ENCODE measurements at regions not wholly inside any gene's neighbourhood (a gene's known extent, or its start where the extent isn't known, plus 50 kb on each side); places are given as distances from the start of the nearest gene placed in this dataset.

- peaks cover 23% of the 10 kb centered on the region for H3K9me3 Mint-ChIP-seq
Measured at GRCh38 chr3:147540921-147541320, 131.8 kb downstream of the ZIC1 start.

GRCh38 chr3:147544290-147544689 lies 135.1 kb downstream of the ZIC1 start:
- DNase-seq = no peak
- H3K4me3 Mint-ChIP-seq = no peak overlapping the region
- H3K9me3 Mint-ChIP-seq = peaks cover 19% of the 10 kb centered on the region
- H3K4me1 Mint-ChIP-seq = no peaks in the 10 kb centered on the region
- H3K27me3 Mint-ChIP-seq = no peaks in the 10 kb centered on the region
- no peak overlapping the region for H3K27ac Mint-ChIP-seq
- no peaks in the 10 kb centered on the region for H3K36me3 Mint-ChIP-seq

More at GRCh38 chr3:147540921-147541320, 131.8 kb downstream of the ZIC1 start:
- H3K4me3 Mint-ChIP-seq = no peak overlapping the region
- no peaks in the 10 kb centered on the region for H3K36me3 Mint-ChIP-seq
- no peaks in the 10 kb centered on the region for H3K4me1 Mint-ChIP-seq
- no peaks in the 10 kb centered on the region for H3K27me3 Mint-ChIP-seq
- H3K27ac Mint-ChIP-seq = no peak overlapping the region
- no peak for DNase-seq

- Mint-ChIP-seq H3K27ac (no peak overlapping the region), H3K4me3 (no peak overlapping the region), H3K36me3 (no peaks in the 10 kb centered on the region), H3K4me1 (no peaks in the 10 kb centered on the region), H3K27me3 (no peaks in the 10 kb centered on the region), H3K9me3 (peaks cover 2% of the 10 kb centered on the region)
- no peak for DNase-seq
Measured at GRCh38 chr3:147551491-147551890, 142.3 kb downstream of the ZIC1 start.

GRCh38 chr3:147554332-147554731 lies 145.2 kb downstream of the ZIC1 start:
- no peaks in the 10 kb centered on the region for H3K9me3 Mint-ChIP-seq
- no peaks in the 10 kb centered on the region for H3K4me1 Mint-ChIP-seq
- no peaks in the 10 kb centered on the region for H3K36me3 Mint-ChIP-seq
- no peak overlapping the region for H3K4me3 Mint-ChIP-seq
- no peaks in the 10 kb centered on the region for H3K27me3 Mint-ChIP-seq
- H3K27ac Mint-ChIP-seq = no peak overlapping the region
- no peak for DNase-seq

GRCh38 chr3:147572970-147573340 lies 163.8 kb downstream of the ZIC1 start:
- no peaks in the 10 kb centered on the region for H3K36me3 Mint-ChIP-seq

GRCh38 chr3:147574621-147575020 lies 165.5 kb downstream of the ZIC1 start:
- Mint-ChIP-seq H3K4me3 (no peak overlapping the region), H3K9me3 (peaks cover 2% of the 10 kb centered on the region), H3K27me3 (no peaks in the 10 kb centered on the region), H3K4me1 (no peaks in the 10 kb centered on the region), H3K36me3 (no peaks in the 10 kb centered on the region), H3K27ac (no peak overlapping the region)
- no peak for DNase-seq

More at GRCh38 chr3:147572970-147573340, 163.8 kb downstream of the ZIC1 start:
- H3K27me3 Mint-ChIP-seq = no peaks in the 10 kb centered on the region
- no peaks in the 10 kb centered on the region for H3K4me1 Mint-ChIP-seq
- no peak for DNase-seq
- no peak overlapping the region for H3K4me3 Mint-ChIP-seq
- peaks cover 4% of the 10 kb centered on the region for H3K9me3 Mint-ChIP-seq
- no peak overlapping the region for H3K27ac Mint-ChIP-seq

- no peaks in the 10 kb centered on the region for H3K4me1 Mint-ChIP-seq
- H3K4me3 Mint-ChIP-seq = no peak overlapping the region
- H3K9me3 Mint-ChIP-seq = peaks cover 2% of the 10 kb centered on the region
- no peaks in the 10 kb centered on the region for H3K36me3 Mint-ChIP-seq
- no peak for DNase-seq
- H3K27ac Mint-ChIP-seq = no peak overlapping the region
- H3K27me3 Mint-ChIP-seq = no peaks in the 10 kb centered on the region
Measured at GRCh38 chr3:147575391-147575790, 166.2 kb downstream of the ZIC1 start.

GRCh38 chr3:147582642-147583041 lies 173.5 kb downstream of the ZIC1 start:
- no peak for DNase-seq
- Mint-ChIP-seq H3K4me3 (no peak overlapping the region), H3K4me1 (no peaks in the 10 kb centered on the region), H3K36me3 (no peaks in the 10 kb centered on the region), H3K9me3 (peaks cover 3% of the 10 kb centered on the region), H3K27me3 (no peaks in the 10 kb centered on the region), H3K27ac (no peak overlapping the region)

- peaks cover 1% of the 10 kb centered on the region for H3K9me3 Mint-ChIP-seq
- no peak overlapping the region for H3K27ac Mint-ChIP-seq
- no peak for DNase-seq
- no peaks in the 10 kb centered on the region for H3K4me1 Mint-ChIP-seq
- no peaks in the 10 kb centered on the region for H3K36me3 Mint-ChIP-seq
- H3K4me3 Mint-ChIP-seq = no peak overlapping the region
- H3K27me3 Mint-ChIP-seq = no peaks in the 10 kb centered on the region
Measured at GRCh38 chr3:147589016-147589415, 179.9 kb downstream of the ZIC1 start.

- no peak overlapping the region for H3K27ac Mint-ChIP-seq
- no peak overlapping the region for H3K4me3 Mint-ChIP-seq
- no peak for DNase-seq
- H3K36me3 Mint-ChIP-seq = no peaks in the 10 kb centered on the region
- H3K27me3 Mint-ChIP-seq = no peaks in the 10 kb centered on the region
- no peaks in the 10 kb centered on the region for H3K4me1 Mint-ChIP-seq
- peaks cover 6% of the 10 kb centered on the region for H3K9me3 Mint-ChIP-seq
Measured at GRCh38 chr3:147604136-147604535, 195.0 kb downstream of the ZIC1 start.

- Mint-ChIP-seq H3K36me3 (no peaks in the 10 kb centered on the region), H3K27me3 (no peaks in the 10 kb centered on the region), H3K9me3 (no peaks in the 10 kb centered on the region), H3K4me1 (no peaks in the 10 kb centered on the region), H3K4me3 (no peak overlapping the region), H3K27ac (no peak overlapping the region)
- no peak for DNase-seq
Measured at GRCh38 chr3:147613725-147614124, 204.6 kb downstream of the ZIC1 start.

- H3K36me3 Mint-ChIP-seq = no peaks in the 10 kb centered on the region
- H3K27ac Mint-ChIP-seq = no peak overlapping the region
- H3K27me3 Mint-ChIP-seq = no peaks in the 10 kb centered on the region
- no peak for DNase-seq
- H3K4me1 Mint-ChIP-seq = no peaks in the 10 kb centered on the region
- no peaks in the 10 kb centered on the region for H3K9me3 Mint-ChIP-seq
- H3K4me3 Mint-ChIP-seq = no peak overlapping the region
Measured at GRCh38 chr3:147614210-147614609, 205.0 kb downstream of the ZIC1 start.

- Mint-ChIP-seq H3K4me3 (no peak overlapping the region), H3K9me3 (no peaks in the 10 kb centered on the region), H3K4me1 (no peaks in the 10 kb centered on the region), H3K27me3 (no peaks in the 10 kb centered on the region), H3K27ac (no peak overlapping the region), H3K36me3 (no peaks in the 10 kb centered on the region)
- DNase-seq = no peak
Measured at GRCh38 chr3:147615035-147615434, 205.9 kb downstream of the ZIC1 start.

GRCh38 chr3:147616998-147617619 lies 207.9 kb downstream of the ZIC1 start:
- Mint-ChIP-seq H3K4me1 (no peaks in the 10 kb centered on the region), H3K4me3 (no peak overlapping the region), H3K27me3 (no peaks in the 10 kb centered on the region), H3K27ac (no peak overlapping the region), H3K36me3 (no peaks in the 10 kb centered on the region), H3K9me3 (no peaks in the 10 kb centered on the region)
- DNase-seq = no peak

GRCh38 chr3:147618691-147619090 lies 209.5 kb downstream of the ZIC1 start:
- H3K27ac Mint-ChIP-seq = no peak overlapping the region
- H3K36me3 Mint-ChIP-seq = no peaks in the 10 kb centered on the region
- DNase-seq = no peak
- H3K27me3 Mint-ChIP-seq = no peaks in the 10 kb centered on the region
- H3K9me3 Mint-ChIP-seq = peaks cover 3% of the 10 kb centered on the region
- no peak overlapping the region for H3K4me3 Mint-ChIP-seq
- no peaks in the 10 kb centered on the region for H3K4me1 Mint-ChIP-seq

GRCh38 chr3:147619921-147620560 lies 210.9 kb downstream of the ZIC1 start:
- no peaks in the 10 kb centered on the region for H3K4me1 Mint-ChIP-seq
- H3K36me3 Mint-ChIP-seq = no peaks in the 10 kb centered on the region
- no peak overlapping the region for H3K4me3 Mint-ChIP-seq
- H3K27ac Mint-ChIP-seq = no peak overlapping the region
- H3K27me3 Mint-ChIP-seq = no peaks in the 10 kb centered on the region
- peaks cover 5% of the 10 kb centered on the region for H3K9me3 Mint-ChIP-seq
- DNase-seq = no peak

Measured in activated naive CD8-positive, alpha-beta T cell treated with anti-CD3 and anti-CD28 coated beads for 36 hours (primary cell).